H1 (cell line): ENCODE measurements at regions not wholly inside any gene's neighbourhood (a gene's known extent, or its start where the extent isn't known, plus 50 kb on each side); places are given as distances from the start of the nearest gene placed in this dataset.

Experiments used
- CTCF ChIA-PET: fragments of 300-600 bp; sonication (Branson Sonifier 250); formaldehyde crosslinking; loops from one replicate; lab custom pipeline; 2021; ENCODE audit not compliant: partially characterized antibody; lab: Charles Lee
- POLR2A ChIA-PET: fragments of 300-600 bp; sonication (Branson Sonifier 250); formaldehyde crosslinking; loops from one replicate; lab custom pipeline; 2021; ENCODE audit warnings: inconsistent platforms; ENCODE audit not compliant: partially characterized antibody; lab: Charles Lee
- DNase-seq, 2 experiments: peaks; one replicate each; pipeline versions ENCODE4 v3.0.0 to v3.0.0-alpha.2; 2010 to 2022; ENCODE audit warnings: low spot score in 2 of 2, low read depth in 1 of 2, mixed read lengths in 1 of 2
- FAIRE-seq: peaks from 2 replicates; lab custom pipeline; 2011; peaks lifted over from hg19 to GRCh38; lab: Jason Lieb, UNC
- H2AFZ ChIP-seq: 2 replicates; pipeline ENCODE4 v1.8.1; 2012; ENCODE audit warnings: low read length, inconsistent platforms
- H2AK5ac ChIP-seq: 2 replicates; pipeline ENCODE4 v1.6.1; 2013; ENCODE audit warnings: low read depth, low read length
- H2BK120ac ChIP-seq: replicated peaks from 2 replicates; pipeline ENCODE3; 2013; ENCODE audit warnings: low read depth, low read length, inconsistent platforms
- H2BK12ac ChIP-seq: 2 replicates; pipeline ENCODE4 v1.6.1; 2013; ENCODE audit warnings: low read depth, low read length
- H2BK15ac ChIP-seq: 2 replicates; pipeline ENCODE4 v1.6.1; 2013; ENCODE audit warnings: low read length
- H2BK20ac ChIP-seq: 2 replicates; pipeline ENCODE4 v1.6.1; 2013; ENCODE audit warnings: low read length
- H2BK5ac ChIP-seq: 2 replicates; pipeline ENCODE4 v1.6.1; 2013; ENCODE audit warnings: low read depth, low read length
- H3K14ac ChIP-seq: 2 replicates; pipeline ENCODE4 v1.6.1; 2013; ENCODE audit warnings: inconsistent platforms; ENCODE audit not compliant: insufficient read length
- H3K18ac ChIP-seq: 2 replicates; pipeline ENCODE4 v1.6.1; 2013; ENCODE audit warnings: low read length; ENCODE audit errors: extremely low read depth
- H3K23ac ChIP-seq: 2 replicates; pipeline ENCODE4 v1.6.1; 2013; ENCODE audit warnings: inconsistent platforms; ENCODE audit not compliant: insufficient read length
- H3K23me2 ChIP-seq: 2 replicates; pipeline ENCODE4 v1.6.1; 2013; ENCODE audit warnings: low read depth, low read length
- H3K27ac ChIP-seq: 2 replicates; pipeline ENCODE4 v1.6.1; 2011; ENCODE audit warnings: low read depth, low read length, inconsistent platforms
- H3K27me3 ChIP-seq, 4 experiments: replicated peaks in 1 of 4; 1 replicate in 1 of 4; 2 replicates in 3 of 4; pipeline versions ENCODE4 v1.6.1 to v1.8.1; 2011 to 2013; ENCODE audit warnings: low read length in 3 of 4, mild to moderate bottlenecking in 3 of 4, inconsistent platforms in 2 of 4, mixed read lengths in 2 of 4, moderate library complexity in 1 of 4; ENCODE audit not compliant: control insufficient read depth in 3 of 4, insufficient read depth in 3 of 4; ENCODE audit errors: extremely low read depth in 1 of 4
- H3K36me3 ChIP-seq, 4 experiments: 2 replicates each; pipeline versions ENCODE4 v1.6.1 to v1.8.1; 2011 to 2013; ENCODE audit warnings: mild to moderate bottlenecking in 4 of 4, low read length in 3 of 4, moderate library complexity in 2 of 4, control low read depth in 1 of 4, inconsistent platforms in 1 of 4; ENCODE audit not compliant: insufficient read depth in 4 of 4, control insufficient read depth in 2 of 4
- H3K4ac ChIP-seq: replicated peaks from 2 replicates; pipeline ENCODE3; 2013; ENCODE audit warnings: low read length, low read depth, mixed read lengths, inconsistent platforms; ENCODE audit not compliant: insufficient read length
- H3K4me1 ChIP-seq, 4 experiments: replicated peaks in 1 of 4; 1 replicate in 1 of 4; 2 replicates in 3 of 4; pipeline versions ENCODE4 v1.6.1 to v1.8.1; 2011 to 2013; ENCODE audit warnings: low read length in 3 of 4, inconsistent platforms in 2 of 4, mixed read lengths in 1 of 4; ENCODE audit not compliant: insufficient read depth in 4 of 4, control insufficient read depth in 3 of 4
- H3K4me2 ChIP-seq, 2 experiments: 2 replicates each; pipeline versions ENCODE4 v1.6.1 to v1.8.1; 2011 to 2013; ENCODE audit warnings: low read depth in 2 of 2, low read length in 2 of 2, control low read depth in 1 of 2, inconsistent platforms in 1 of 2, mild to moderate bottlenecking in 1 of 2; ENCODE audit not compliant: insufficient read depth in 1 of 2
- H3K4me3 ChIP-seq, 4 experiments: fragments of 200-600, 300-600 bp in 1 of 4; sonication (generic), shearing (Covaris generic), sonication (Bioruptor Twin) in 1 of 4; 2 replicates each; pipeline versions ENCODE4 v1.5.1 to v1.8.1; 2011 to 2016; ENCODE audit warnings: low read length in 4 of 4, low read depth in 3 of 4, control low read depth in 2 of 4, inconsistent platforms in 2 of 4, mild to moderate bottlenecking in 2 of 4, mixed read lengths in 1 of 4, moderate library complexity in 1 of 4; ENCODE audit not compliant: insufficient read depth in 2 of 4; ENCODE audit errors: extremely low read depth in 1 of 4
- H3K56ac ChIP-seq: replicated peaks from 2 replicates; pipeline ENCODE3; 2013; ENCODE audit warnings: low read depth, mild to moderate bottlenecking, mixed read lengths, low read length, inconsistent platforms; ENCODE audit not compliant: insufficient read length
- H3K79me1 ChIP-seq: 2 replicates; pipeline ENCODE4 v1.6.1; 2013; ENCODE audit warnings: low read depth, low read length, control low read depth
- H3K79me2 ChIP-seq, 2 experiments: 2 replicates each; pipeline versions ENCODE4 v1.6.1 to v1.8.1; 2012 to 2013; ENCODE audit warnings: low read length in 2 of 2, mild to moderate bottlenecking in 2 of 2, inconsistent platforms in 1 of 2; ENCODE audit not compliant: insufficient read depth in 2 of 2, control insufficient read depth in 1 of 2
- H3K9ac ChIP-seq, 4 experiments: replicated peaks in 1 of 4; 1 replicate in 1 of 4; 2 replicates in 3 of 4; pipeline versions ENCODE4 v1.6.1 to v1.8.1; 2011 to 2013; ENCODE audit warnings: low read depth in 3 of 4, low read length in 3 of 4, control low read depth in 2 of 4, mild to moderate bottlenecking in 2 of 4, moderate library complexity in 2 of 4, inconsistent platforms in 1 of 4; ENCODE audit errors: extremely low read depth in 1 of 4
- H3K9me3 ChIP-seq, 2 experiments: 2 replicates each; pipeline versions ENCODE4 v1.6.1 to v1.8.1; 2012 to 2013; ENCODE audit warnings: mild to moderate bottlenecking in 2 of 2, moderate library complexity in 2 of 2, control low read depth in 1 of 2, inconsistent platforms in 1 of 2, low read depth in 1 of 2, low read length in 1 of 2, mixed read lengths in 1 of 2; ENCODE audit not compliant: insufficient read depth in 2 of 2
- H4K20me1 ChIP-seq, 2 experiments: replicated peaks in 1 of 2; 2 replicates each; pipeline versions ENCODE3 to v1.8.1; 2011 to 2013; ENCODE audit warnings: inconsistent platforms in 2 of 2, low read length in 2 of 2, mild to moderate bottlenecking in 1 of 2; ENCODE audit not compliant: insufficient read depth in 2 of 2, control insufficient read depth in 1 of 2
- H4K5ac ChIP-seq: 2 replicates; pipeline ENCODE4 v1.6.1; 2013; ENCODE audit warnings: low read length, low read depth, mixed read lengths, inconsistent platforms; ENCODE audit not compliant: insufficient read length
- H4K8ac ChIP-seq: 2 replicates; pipeline ENCODE4 v1.8.0; 2013; ENCODE audit warnings: mild to moderate bottlenecking, moderate library complexity, low read length, inconsistent platforms; ENCODE audit not compliant: insufficient read depth; ENCODE audit errors: extremely low read depth
- H4K91ac ChIP-seq: replicated peaks from 2 replicates; pipeline ENCODE3; 2013; ENCODE audit warnings: low read length, mixed read lengths, inconsistent platforms; ENCODE audit not compliant: insufficient read length
- CHD7 ChIP-seq: fragments of 300-600 bp; sonication (generic); IDR thresholded peaks from 2 replicates; pipeline ENCODE4 v1.7.1; 2012; ENCODE audit warnings: low read length, moderate library complexity, mild to moderate bottlenecking, inconsistent platforms; ENCODE audit not compliant: insufficient replicate concordance
- WGBS, 2 experiments: shearing (Covaris generic) in 1 of 2; methylation state at CpG; one replicate each; pipeline versions ENCODE4 v1.1.6 to v1.1.7; 2013 to 2015; ENCODE audit warnings: low lambda C conversion rate in 2 of 2, mixed read lengths in 2 of 2, inconsistent platforms in 1 of 2, low coverage in 1 of 2, missing lambda C conversion rate in 1 of 2; ENCODE audit not compliant: insufficient replicate concordance in 2 of 2, insufficient coverage in 1 of 2, insufficient read length in 1 of 2; ENCODE audit errors: extremely low coverage in 1 of 2, missing lambda C conversion rate in 1 of 2; 5-methylcytosine and 5-hydroxymethylcytosine counted together

- Histone ChIP-seq H4K5ac (no peak overlapping the region), H2BK5ac (no peak overlapping the region), H3K9me3 (no peaks in the 10 kb centered on the region), H2BK20ac (no peak overlapping the region), H2BK120ac (no peak overlapping the region), H4K91ac (no peak overlapping the region), H3K9ac (no peak overlapping the region), H4K8ac (no peak overlapping the region), H3K79me2 (no peaks in the 10 kb centered on the region), H3K4me3 (no peak overlapping the region), H3K56ac (no peak overlapping the region), H4K20me1 (no peaks in the 10 kb centered on the region), H3K23ac (no peak overlapping the region), H3K4me1 (no peaks in the 10 kb centered on the region), H3K27ac (no peak overlapping the region), H3K14ac (no peak overlapping the region), H2BK15ac (no peak overlapping the region), H3K18ac (no peak overlapping the region), H3K23me2 (no peaks in the 10 kb centered on the region), H3K79me1 (no peaks in the 10 kb centered on the region), H3K27me3 (no peaks in the 10 kb centered on the region), H3K36me3 (no peaks in the 10 kb centered on the region), H2AK5ac (no peak overlapping the region), H3K4ac (no peak overlapping the region), H3K4me2 (no peak overlapping the region), H2BK12ac (no peak overlapping the region), H2AFZ (no peak overlapping the region)
- ChIA-PET CTCF (interaction anchor here (0.6 to 1.0 kb wide), 2 partner anchors 734 to 758 kb away, joined by 3 read pairs; no protein-coding TSS in a partner anchor), POLR2A (no interaction called here)
- DNase-seq (no peak), FAIRE-seq (no peak)
- WGBS, 2 experiments, result 83% methylated on average over 3 of the region's 3 CpGs; no CpG with 5 or more reads in 1 of the 2 experiments
- no peak for TF ChIP-seq CHD7
Measured at GRCh38 chr5:143886096-143886495, 74.1 kb downstream of the HMHB1 start.
